SU-DHL-6 (cell line): ENCODE measurements at regions not wholly inside any gene's neighbourhood (a gene's known extent, or its start where the extent isn't known, plus 50 kb on each side); places are given as distances from the start of the nearest gene placed in this dataset.

Experiments used
- H2AFZ ChIP-seq: fragments of 200-600 bp; sonication (generic); 2 replicates; pipeline ENCODE4 v1.6.1; 2014; ENCODE audit warnings: low read depth, mild to moderate bottlenecking, moderate library complexity, mixed read lengths, antibody characterized with exemption, low read length; ENCODE audit not compliant: severe bottlenecking
- H3F3A ChIP-seq: fragments of 200-600 bp; shearing (Covaris generic); 2 replicates; pipeline ENCODE4 v1.6.0; 2016; ENCODE audit warnings: antibody characterized with exemption, mild to moderate bottlenecking; ENCODE audit not compliant: insufficient read depth
- H3K27ac ChIP-seq: fragments of 200-600 bp; sonication (generic); 2 replicates; pipeline ENCODE4 v1.5.1; 2016; ENCODE audit warnings: low read depth, mild to moderate bottlenecking, low read length, moderate library complexity, mixed read lengths
- H3K27me3 ChIP-seq: fragments of 200-600 bp; sonication (generic), shearing (Covaris generic); 2 replicates; pipeline ENCODE4 v1.6.0; 2014; ENCODE audit warnings: mild to moderate bottlenecking, low read length
- H3K36me3 ChIP-seq: fragments of 200-600 bp; sonication (generic); 2 replicates; pipeline ENCODE4 v1.6.1; 2014; ENCODE audit warnings: mild to moderate bottlenecking, low read length, mixed read lengths
- H3K4me2 ChIP-seq: fragments of 300-600, 200-600 bp; shearing (Covaris generic), sonication (generic); 2 replicates; pipeline ENCODE4 v1.6.0; 2014; ENCODE audit warnings: low read length, low read depth, mild to moderate bottlenecking; ENCODE audit not compliant: poor library complexity, severe bottlenecking
- H3K4me3 ChIP-seq: fragments of 200-600 bp; sonication (generic); 2 replicates; pipeline ENCODE4 v1.5.1; 2014; ENCODE audit warnings: antibody characterized with exemption, low read length, mild to moderate bottlenecking, mixed read lengths; ENCODE audit not compliant: insufficient read depth, poor library complexity, severe bottlenecking
- H3K79me2 ChIP-seq: fragments of 200-600 bp; sonication (generic); 2 replicates; pipeline ENCODE4 v1.6.1; 2014; ENCODE audit warnings: mild to moderate bottlenecking, low read length, moderate library complexity; ENCODE audit not compliant: insufficient read depth
- H3K9ac ChIP-seq: fragments of 200-600 bp; sonication (generic); 2 replicates; pipeline ENCODE4 v1.7.0; 2014; ENCODE audit warnings: mild to moderate bottlenecking, low read length
- H3K9me2 ChIP-seq: fragments of 200-600 bp; sonication (generic); replicated peaks from 2 replicates; pipeline ENCODE4 v1.6.1; 2014; ENCODE audit warnings: low read length; ENCODE audit not compliant: insufficient read depth
- H3K9me3 ChIP-seq: fragments of 200-600 bp; sonication (generic); 2 replicates; pipeline ENCODE4 v1.6.1; 2014; ENCODE audit warnings: low read length, mixed read lengths; ENCODE audit not compliant: insufficient read depth
- H4K20me1 ChIP-seq: fragments of 200-600 bp; sonication (generic); 2 replicates; pipeline ENCODE4 v1.6.1; 2014; ENCODE audit warnings: low read depth, mild to moderate bottlenecking, antibody characterized with exemption, low read length, moderate library complexity, mixed read lengths
- CTCF ChIP-seq: fragments of 200-600 bp; sonication (generic); IDR thresholded peaks from one replicate; pipeline ENCODE4 v1.5.1; 2017; ENCODE audit warnings: antibody characterized with exemption, mild to moderate bottlenecking, low read length, moderate library complexity; ENCODE audit not compliant: insufficient read depth, poor library complexity, severe bottlenecking
- EZH2phosphoT487 ChIP-seq: fragments of 200-600 bp; sonication (generic), shearing (Covaris generic); conservative IDR thresholded peaks from 2 replicates; pipeline ENCODE4 v1.6.1; 2018; ENCODE audit warnings: mild to moderate bottlenecking, antibody characterized with exemption, low read length, moderate library complexity, mixed read lengths

- no peak overlapping the region for H3K27ac ChIP-seq
- no peak overlapping the region for H3K4me3 ChIP-seq
- TF ChIP-seq CTCF, result no peak
- TF ChIP-seq EZH2phosphoT487, result no peak
- no peaks in the 10 kb centered on the region for H3K9me2 ChIP-seq
- H2AFZ ChIP-seq, result no peak overlapping the region
- no peaks in the 10 kb centered on the region for H3F3A ChIP-seq
- no peaks in the 10 kb centered on the region for H3K27me3 ChIP-seq
- H4K20me1 ChIP-seq, result no peaks in the 10 kb centered on the region
- no peaks in the 10 kb centered on the region for H3K36me3 ChIP-seq
- no peaks in the 10 kb centered on the region for H3K79me2 ChIP-seq
- no peaks in the 10 kb centered on the region for H3K9me3 ChIP-seq
- H3K9ac ChIP-seq, result no peak overlapping the region
- no peak overlapping the region for H3K4me2 ChIP-seq
Observed at GRCh38 chr5:98656125-98656795, 117.2 kb upstream of the RGMB start.

- H3K4me2 ChIP-seq, result no peak overlapping the region
- no peaks in the 10 kb centered on the region for H3K9me3 ChIP-seq
- H3F3A ChIP-seq, result no peaks in the 10 kb centered on the region
- no peaks in the 10 kb centered on the region for H3K79me2 ChIP-seq
- no peaks in the 10 kb centered on the region for H3K36me3 ChIP-seq
- H2AFZ ChIP-seq, result no peak overlapping the region
- H3K27me3 ChIP-seq, result no peaks in the 10 kb centered on the region
- no peaks in the 10 kb centered on the region for H3K9me2 ChIP-seq
- H3K9ac ChIP-seq, result no peak overlapping the region
- no peak overlapping the region for H3K4me3 ChIP-seq
- TF ChIP-seq EZH2phosphoT487 (no peak), CTCF (no peak)
- no peak overlapping the region for H3K27ac ChIP-seq
- no peaks in the 10 kb centered on the region for H4K20me1 ChIP-seq
Observed at GRCh38 chr5:98656796-98657195, 116.7 kb upstream of the RGMB start.

GRCh38 chr5:98657559-98657958 is 115.9 kb upstream of the RGMB start:
- H3K79me2 ChIP-seq, result no peaks in the 10 kb centered on the region
- no peaks in the 10 kb centered on the region for H3K27me3 ChIP-seq
- H3K9me3 ChIP-seq, result no peaks in the 10 kb centered on the region
- H4K20me1 ChIP-seq, result no peaks in the 10 kb centered on the region
- H3F3A ChIP-seq, result no peaks in the 10 kb centered on the region
- H3K36me3 ChIP-seq, result no peaks in the 10 kb centered on the region
- H3K9me2 ChIP-seq, result no peaks in the 10 kb centered on the region
- H3K4me3 ChIP-seq, result no peak overlapping the region
- no peak overlapping the region for H3K4me2 ChIP-seq
- no peak for TF ChIP-seq EZH2phosphoT487
- TF ChIP-seq CTCF, result no peak
- H3K27ac ChIP-seq, result no peak overlapping the region
- H3K9ac ChIP-seq, result no peak overlapping the region
- no peak overlapping the region for H2AFZ ChIP-seq
